ENCODE measurements at regions not wholly inside any gene's neighbourhood (a gene's known extent, or its start where the extent isn't known, plus 50 kb on each side); places are given as distances from the start of the nearest gene placed in this dataset.

- TF ChIP-seq CTCF (IDR thresholded peaks at IDR 0.05): no peak
- TF ChIP-seq POLR2AphosphoS5 (IDR thresholded peaks at IDR 0.05): no peak
Measured at GRCh38 chr1:221201773-221202172, 322.5 kb downstream of the HLX start.

Data from upper lobe of left lung (tissue), 4 donors.